Peyer's patch (tissue), 4 donors: ENCODE measurements at regions not wholly inside any gene's neighbourhood (a gene's known extent, or its start where the extent isn't known, plus 50 kb on each side); places are given as distances from the start of the nearest gene placed in this dataset.

ENCODE experiments used
- POLR2A ChIP-seq, 2 donors: fragments of 450-650 bp; IDR thresholded peaks; one replicate each; pipeline ENCODE4 v1.5.1; 2017; ENCODE audit warnings: antibody characterized with exemption in 2 of 2, mild to moderate bottlenecking in 2 of 2, moderate library complexity in 2 of 2
- TF ChIP-seq, protein P1 (sequence below), 6 experiments: fragments of 450-650 bp in 4 of 6; fragments of 200-600 bp in 2 of 6; sonication (generic) in 1 of 6; IDR thresholded peaks; one replicate each; pipeline ENCODE4 v1.5.1; 2017 to 2019; ENCODE audit warnings: antibody characterized with exemption in 6 of 6, mild to moderate bottlenecking in 3 of 6, moderate library complexity in 1 of 6

DNA sequence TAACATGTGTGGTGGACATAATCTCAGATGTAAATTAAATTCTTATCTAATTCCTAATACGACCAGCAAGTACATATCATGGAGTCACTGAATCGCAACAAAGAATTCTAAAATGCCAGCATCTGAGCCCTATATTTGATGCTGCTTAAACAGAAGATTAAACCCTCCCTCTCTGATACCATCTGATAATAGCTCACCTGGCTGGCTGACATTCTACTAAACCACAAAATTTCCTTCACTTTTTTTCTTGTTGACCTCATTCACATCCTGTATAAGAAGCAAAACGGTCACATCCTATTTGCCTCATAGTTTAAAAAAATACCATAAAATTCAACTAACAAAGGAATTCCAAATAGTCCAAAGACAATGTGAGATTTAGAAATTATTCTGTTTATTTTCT is 371.6 kb upstream of the SLC8A1 start:
- TF ChIP-seq POLR2A (IDR thresholded peaks at IDR 0.05) = no peak
- TF ChIP-seq, protein P1, sequence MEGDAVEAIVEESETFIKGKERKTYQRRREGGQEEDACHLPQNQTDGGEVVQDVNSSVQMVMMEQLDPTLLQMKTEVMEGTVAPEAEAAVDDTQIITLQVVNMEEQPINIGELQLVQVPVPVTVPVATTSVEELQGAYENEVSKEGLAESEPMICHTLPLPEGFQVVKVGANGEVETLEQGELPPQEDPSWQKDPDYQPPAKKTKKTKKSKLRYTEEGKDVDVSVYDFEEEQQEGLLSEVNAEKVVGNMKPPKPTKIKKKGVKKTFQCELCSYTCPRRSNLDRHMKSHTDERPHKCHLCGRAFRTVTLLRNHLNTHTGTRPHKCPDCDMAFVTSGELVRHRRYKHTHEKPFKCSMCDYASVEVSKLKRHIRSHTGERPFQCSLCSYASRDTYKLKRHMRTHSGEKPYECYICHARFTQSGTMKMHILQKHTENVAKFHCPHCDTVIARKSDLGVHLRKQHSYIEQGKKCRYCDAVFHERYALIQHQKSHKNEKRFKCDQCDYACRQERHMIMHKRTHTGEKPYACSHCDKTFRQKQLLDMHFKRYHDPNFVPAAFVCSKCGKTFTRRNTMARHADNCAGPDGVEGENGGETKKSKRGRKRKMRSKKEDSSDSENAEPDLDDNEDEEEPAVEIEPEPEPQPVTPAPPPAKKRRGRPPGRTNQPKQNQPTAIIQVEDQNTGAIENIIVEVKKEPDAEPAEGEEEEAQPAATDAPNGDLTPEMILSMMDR (IDR thresholded peaks at IDR 0.05) = no peak
